Mesothelial cell of epicardium (in vitro differentiated cells): ENCODE measurements at regions not wholly inside any gene's neighbourhood (a gene's known extent, or its start where the extent isn't known, plus 50 kb on each side); places are given as distances from the start of the nearest gene placed in this dataset.

Experiments used
- DNase-seq, 2 experiments: peaks; one replicate each; pipeline ENCODE4 v3.0.0; 2021; ENCODE audit warnings: low spot score in 2 of 2; ENCODE audit not compliant: unreplicated experiment in 2 of 2
- H3K27ac Mint-ChIP-seq: 2 replicates; pipeline ENCODE4 v1.8.0; 2021; ENCODE audit warnings: mixed read lengths
- H3K27me3 Mint-ChIP-seq: 2 replicates; pipeline ENCODE4 v1.8.0; 2021; ENCODE audit warnings: low read depth, mixed read lengths
- H3K36me3 Mint-ChIP-seq: 2 replicates; pipeline ENCODE4 v1.8.0; 2021; ENCODE audit warnings: mixed read lengths
- H3K4me1 Mint-ChIP-seq: 2 replicates; pipeline ENCODE4 v1.8.0; 2021; ENCODE audit warnings: mixed read lengths
- H3K4me3 Mint-ChIP-seq: 2 replicates; pipeline ENCODE4 v1.8.0; 2021; ENCODE audit warnings: mild to moderate bottlenecking, moderate library complexity, mixed read lengths
- H3K9me3 Mint-ChIP-seq: 2 replicates; pipeline ENCODE4 v1.8.0; 2021; ENCODE audit warnings: mixed read lengths
- CTCF ChIP-seq: fragments of 200-600 bp; sonication (generic); IDR thresholded peaks from one replicate; pipeline ENCODE4 v1.5.0; 2021; ENCODE audit warnings: antibody characterized with exemption; ENCODE audit not compliant: unreplicated experiment

DNA sequence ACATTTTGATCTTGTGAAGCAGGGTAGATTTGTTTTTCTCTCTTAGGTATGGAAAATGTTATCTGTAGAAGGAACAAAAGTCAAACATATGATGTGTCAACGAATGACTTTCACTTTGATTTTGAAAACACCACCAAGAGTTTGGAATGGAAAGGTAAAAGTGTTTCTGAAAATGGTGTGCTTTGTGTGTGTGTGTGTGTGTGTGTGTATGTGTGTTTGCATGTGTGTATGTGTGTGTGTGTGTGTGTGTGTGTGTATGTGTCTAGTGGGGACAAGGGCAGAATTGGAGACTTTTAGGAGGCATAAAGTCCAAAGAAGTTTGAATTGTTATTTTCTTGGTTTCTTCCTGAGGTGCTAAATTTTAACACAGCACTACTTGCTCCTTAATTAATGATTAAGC, 115.4 kb upstream of the PRKCQ start:
- Mint-ChIP-seq H3K36me3 (no peaks in the 10 kb centered on the region), H3K27ac (no peak overlapping the region), H3K9me3 (no peaks in the 10 kb centered on the region), H3K4me1 (no peaks in the 10 kb centered on the region), H3K27me3 (peaks cover 35% of the 10 kb centered on the region), H3K4me3 (no peak overlapping the region)
- DNase-seq: no peak
- TF ChIP-seq CTCF: no peak

GRCh38 chr10:6694447-6695140, 114.5 kb upstream of the PRKCQ start:
- no peaks in the 10 kb centered on the region for H3K9me3 Mint-ChIP-seq
- no peaks in the 10 kb centered on the region for H3K4me1 Mint-ChIP-seq
- no peaks in the 10 kb centered on the region for H3K36me3 Mint-ChIP-seq
- DNase-seq: no peak
- H3K4me3 Mint-ChIP-seq: no peak overlapping the region
- H3K27me3 Mint-ChIP-seq: peaks cover 37% of the 10 kb centered on the region
- no peak for TF ChIP-seq CTCF
- H3K27ac Mint-ChIP-seq: no peak overlapping the region

- H3K27me3 Mint-ChIP-seq: peaks cover 40% of the 10 kb centered on the region
- DNase-seq: no peak
- H3K4me1 Mint-ChIP-seq: no peaks in the 10 kb centered on the region
- H3K9me3 Mint-ChIP-seq: no peaks in the 10 kb centered on the region
- TF ChIP-seq CTCF: no peak
- no peak overlapping the region for H3K4me3 Mint-ChIP-seq
- H3K36me3 Mint-ChIP-seq: no peaks in the 10 kb centered on the region
- no peak overlapping the region for H3K27ac Mint-ChIP-seq
Observed at GRCh38 chr10:6692856-6693255, 112.8 kb upstream of the PRKCQ start.

- Mint-ChIP-seq H3K36me3 (no peaks in the 10 kb centered on the region), H3K27ac (no peak overlapping the region), H3K4me1 (no peaks in the 10 kb centered on the region), H3K27me3 (peaks cover 45% of the 10 kb centered on the region), H3K4me3 (no peak overlapping the region), H3K9me3 (no peaks in the 10 kb centered on the region)
- DNase-seq: no peak
- TF ChIP-seq CTCF: no peak
Observed at GRCh38 chr10:6692103-6692502, 112.0 kb upstream of the PRKCQ start.

GRCh38 chr10:6689036-6689435, 109.0 kb upstream of the PRKCQ start:
- no peaks in the 10 kb centered on the region for H3K4me1 Mint-ChIP-seq

More at GRCh38 chr10:6689036-6689435, 109.0 kb upstream of the PRKCQ start:
- no peak for DNase-seq
- Mint-ChIP-seq H3K27ac (no peak overlapping the region), H3K4me3 (no peak overlapping the region), H3K9me3 (no peaks in the 10 kb centered on the region), H3K27me3 (peaks cover 46% of the 10 kb centered on the region), H3K36me3 (no peaks in the 10 kb centered on the region)
- no peak for TF ChIP-seq CTCF
